ENCODE measurements at regions not wholly inside any gene's neighbourhood (a gene's known extent, or its start where the extent isn't known, plus 50 kb on each side); places are given as distances from the start of the nearest gene placed in this dataset.

DNA sequence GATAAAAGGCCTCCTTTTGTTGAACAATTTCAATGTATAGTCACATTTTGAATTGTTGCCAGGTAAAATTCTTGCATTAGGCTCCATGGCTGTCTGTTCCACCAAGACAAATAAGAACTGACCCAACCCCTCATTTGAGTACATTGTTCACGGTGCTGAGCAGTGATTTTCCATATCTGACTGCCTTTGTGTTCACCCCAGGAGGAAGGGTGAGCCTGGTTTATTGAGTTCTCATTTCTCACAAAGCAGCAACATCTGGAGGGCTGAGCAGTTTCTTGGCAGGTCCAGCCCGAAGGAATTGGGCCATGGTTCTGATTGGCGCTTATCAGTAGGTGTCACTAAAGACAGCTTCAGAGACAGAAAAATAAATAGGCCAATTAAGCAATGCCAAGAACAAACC is 149.1 kb downstream of the BMP4 start:
- H3K36me3 Mint-ChIP-seq: no peaks in the 10 kb centered on the region
- 80% methylated on average over 2 of the region's 3 CpGs for WGBS (ENCODE audit: insufficient coverage)
- Histone ChIP-seq H4K20me1 (ENCODE audit: insufficient read depth, low read length) (no peaks in the 10 kb centered on the region), H3K79me2 (ENCODE audit: insufficient read depth, low read length) (no peaks in the 10 kb centered on the region), H3K9me3 (replicated peaks in 1 of 2; ENCODE audit: control insufficient read depth in 1 of 2, insufficient read depth in 1 of 2, low read length in 2 of 2) (no peaks in the 10 kb centered on the region), H3K27me3 (ENCODE audit: control insufficient read depth in 2 of 2, insufficient read depth in 2 of 2, low read length in 2 of 2) (no peaks in the 10 kb centered on the region), H3K4me1 (ENCODE audit: control insufficient read depth in 1 of 2, insufficient read depth in 2 of 2, low read length in 2 of 2) (no peaks in the 10 kb centered on the region), H3K4me3 (replicated peaks in 1 of 3; ENCODE audit: low read depth in 2 of 3, low read length in 3 of 3) (no peak overlapping the region), H3K36me3 (replicated peaks in 1 of 2; ENCODE audit: control insufficient read depth in 1 of 2, insufficient read depth in 2 of 2, low read length in 2 of 2) (no peaks in the 10 kb centered on the region), H2AFZ (ENCODE audit: insufficient read depth, low read depth, low read length, poor library complexity, severe bottlenecking) (no peak overlapping the region), H3K4me2 (replicated peaks; ENCODE audit: extremely low read depth, low read length, poor library complexity, severe bottlenecking) (no peak overlapping the region), H3K9ac (ENCODE audit: insufficient read depth, low read length, poor library complexity, severe bottlenecking) (no peak overlapping the region), H3K27ac (ENCODE audit: low read depth in 1 of 2, low read length in 2 of 2) (no peak overlapping the region)
- DNase-seq: no peak
- no peak overlapping the region for H3K4me3 Mint-ChIP-seq
- no peak overlapping the region for H3K27ac Mint-ChIP-seq
- peaks cover 0 to 6% (median 1%) of the 10 kb centered on the region in 7 donors for H3K9me3 Mint-ChIP-seq
- H3K27me3 Mint-ChIP-seq (ENCODE audit: low read depth in 3 of 3): no peaks in the 10 kb centered on the region
- H3K4me1 Mint-ChIP-seq: no peaks in the 10 kb centered on the region
- intact Hi-C loops (cut with micrococcal nuclease): no loop called here
- TF ChIP-seq, protein P1, sequence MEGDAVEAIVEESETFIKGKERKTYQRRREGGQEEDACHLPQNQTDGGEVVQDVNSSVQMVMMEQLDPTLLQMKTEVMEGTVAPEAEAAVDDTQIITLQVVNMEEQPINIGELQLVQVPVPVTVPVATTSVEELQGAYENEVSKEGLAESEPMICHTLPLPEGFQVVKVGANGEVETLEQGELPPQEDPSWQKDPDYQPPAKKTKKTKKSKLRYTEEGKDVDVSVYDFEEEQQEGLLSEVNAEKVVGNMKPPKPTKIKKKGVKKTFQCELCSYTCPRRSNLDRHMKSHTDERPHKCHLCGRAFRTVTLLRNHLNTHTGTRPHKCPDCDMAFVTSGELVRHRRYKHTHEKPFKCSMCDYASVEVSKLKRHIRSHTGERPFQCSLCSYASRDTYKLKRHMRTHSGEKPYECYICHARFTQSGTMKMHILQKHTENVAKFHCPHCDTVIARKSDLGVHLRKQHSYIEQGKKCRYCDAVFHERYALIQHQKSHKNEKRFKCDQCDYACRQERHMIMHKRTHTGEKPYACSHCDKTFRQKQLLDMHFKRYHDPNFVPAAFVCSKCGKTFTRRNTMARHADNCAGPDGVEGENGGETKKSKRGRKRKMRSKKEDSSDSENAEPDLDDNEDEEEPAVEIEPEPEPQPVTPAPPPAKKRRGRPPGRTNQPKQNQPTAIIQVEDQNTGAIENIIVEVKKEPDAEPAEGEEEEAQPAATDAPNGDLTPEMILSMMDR (IDR thresholded peaks at IDR 0.05): no peak

DNA sequence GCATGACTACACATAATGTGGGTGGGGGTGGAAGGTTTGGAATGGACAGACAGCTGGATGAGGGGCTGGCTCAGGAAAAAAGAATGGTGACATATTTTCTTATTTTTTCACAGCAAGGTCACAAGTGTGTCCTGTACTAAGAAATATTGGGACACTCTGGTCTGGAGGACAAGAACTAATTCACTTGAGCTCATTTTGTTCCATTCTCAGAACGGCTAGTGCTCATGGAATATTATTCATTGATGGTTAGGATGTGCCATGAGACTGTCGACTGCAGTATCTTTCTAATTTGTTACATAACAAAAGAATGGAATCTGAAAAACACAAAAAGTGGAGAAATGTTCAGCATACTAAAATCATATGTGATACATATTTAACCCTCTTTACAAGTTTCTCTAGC is 149.5 kb downstream of the BMP4 start:
- H3K9me3 Mint-ChIP-seq: peaks cover 0 to 6% (median 1%) of the 10 kb centered on the region in 7 donors
- no peak overlapping the region for H3K4me3 ChIP-seq (replicated peaks in 1 of 3; ENCODE audit: low read depth in 2 of 3, low read length in 3 of 3)
- no peaks in the 10 kb centered on the region for H4K20me1 ChIP-seq (ENCODE audit: insufficient read depth, low read length)
- H3K36me3 Mint-ChIP-seq: no peaks in the 10 kb centered on the region
- H3K27ac Mint-ChIP-seq: no peak overlapping the region
- H3K9ac ChIP-seq (ENCODE audit: insufficient read depth, low read length, poor library complexity, severe bottlenecking): no peak overlapping the region
- no peaks in the 10 kb centered on the region for H3K9me3 ChIP-seq (replicated peaks in 1 of 2; ENCODE audit: control insufficient read depth in 1 of 2, insufficient read depth in 1 of 2, low read length in 2 of 2)
- intact Hi-C loops (cut with micrococcal nuclease): no loop called here
- no peaks in the 10 kb centered on the region for H3K27me3 ChIP-seq (ENCODE audit: control insufficient read depth in 2 of 2, insufficient read depth in 2 of 2, low read length in 2 of 2)
- H2AFZ ChIP-seq (ENCODE audit: insufficient read depth, low read depth, low read length, poor library complexity, severe bottlenecking): no peak overlapping the region
- H3K36me3 ChIP-seq (replicated peaks in 1 of 2; ENCODE audit: control insufficient read depth in 1 of 2, insufficient read depth in 2 of 2, low read length in 2 of 2): no peaks in the 10 kb centered on the region
- WGBS (ENCODE audit: insufficient coverage): no CpG with 5 or more reads among the region's 2 CpGs
- H3K27me3 Mint-ChIP-seq (ENCODE audit: low read depth in 3 of 3): no peaks in the 10 kb centered on the region
- no peaks in the 10 kb centered on the region for H3K4me1 ChIP-seq (ENCODE audit: control insufficient read depth in 1 of 2, insufficient read depth in 2 of 2, low read length in 2 of 2)
- no peak for DNase-seq
- H3K4me1 Mint-ChIP-seq: no peaks in the 10 kb centered on the region
- no peak overlapping the region for H3K4me3 Mint-ChIP-seq
- no peaks in the 10 kb centered on the region for H3K79me2 ChIP-seq (ENCODE audit: insufficient read depth, low read length)
- no peak overlapping the region for H3K4me2 ChIP-seq (replicated peaks; ENCODE audit: extremely low read depth, low read length, poor library complexity, severe bottlenecking)
- no peak overlapping the region for H3K27ac ChIP-seq (ENCODE audit: low read depth in 1 of 2, low read length in 2 of 2)
- TF ChIP-seq, protein P1 (IDR thresholded peaks at IDR 0.05): no peak

All from CD14-positive monocyte (primary cell).